RCC 7860 (cell line): ENCODE measurements at regions not wholly inside any gene's neighbourhood (a gene's known extent, or its start where the extent isn't known, plus 50 kb on each side); places are given as distances from the start of the nearest gene placed in this dataset.
A peak's percentile ranks its signal among the peaks of the same experiment; 100 is the strongest.
"Not testable (repeated sequence)": the region's sequence is repeated elsewhere in the genome, so short reads cannot be mapped to it uniquely, and the experiment has no call there.

Experiments used
- DNase-seq: peaks from one replicate; pipeline ENCODE4 v3.0.0-alpha.2; 2015; ENCODE audit warnings: low spot score
- FAIRE-seq: peaks from 2 replicates; lab custom pipeline; 2012; peaks lifted over from hg19 to GRCh38; lab: Jason Lieb, UNC

GRCh38 chr3:177449360-177450006, 252.2 kb upstream of the TBL1XR1 start:
- peak; percentile 92 for FAIRE-seq
- DNase-seq = peak; percentile 97

- FAIRE-seq (no peak), DNase-seq (no peak)
Observed at GRCh38 chr3:177451301-177451750, 254.0 kb upstream of the TBL1XR1 start.

GRCh38 chr3:177451864-177452830, 254.9 kb upstream of the TBL1XR1 start:
- peak; percentile 65 for FAIRE-seq
- DNase-seq = peak; percentile 86

- FAIRE-seq (no peak), DNase-seq (no peak)
Observed at GRCh38 chr3:177452831-177453450, 255.7 kb upstream of the TBL1XR1 start.

- FAIRE-seq = no peak
- no peak for DNase-seq
Observed at GRCh38 chr3:177453451-177453844, 256.2 kb upstream of the TBL1XR1 start.

GRCh38 chr3:177457204-177457603, 259.9 kb upstream of the TBL1XR1 start:
- not testable (repeated sequence) for FAIRE-seq, DNase-seq

GRCh38 chr3:177459401-177459800, 262.1 kb upstream of the TBL1XR1 start:
- DNase-seq = peak; percentile 65
- FAIRE-seq = no peak

- no peak for FAIRE-seq
- DNase-seq = no peak
Observed at GRCh38 chr3:177460047-177460446, 262.8 kb upstream of the TBL1XR1 start.

- FAIRE-seq = no peak
- no peak for DNase-seq
Observed at GRCh38 chr3:177461765-177462164, 264.5 kb upstream of the TBL1XR1 start.

GRCh38 chr3:177463341-177463740, 266.1 kb upstream of the TBL1XR1 start:
- not testable (repeated sequence) for FAIRE-seq, DNase-seq

- peak; percentile 66 for DNase-seq
- FAIRE-seq = no peak
Observed at GRCh38 chr3:177463863-177464262, 266.6 kb upstream of the TBL1XR1 start.

- FAIRE-seq (no peak), DNase-seq (no peak)
Observed at GRCh38 chr3:177464392-177465256, 267.3 kb upstream of the TBL1XR1 start.

GRCh38 chr3:177465257-177465642, 268.0 kb upstream of the TBL1XR1 start:
- no peak for DNase-seq

GRCh38 chr3:177466074-177466473, 268.8 kb upstream of the TBL1XR1 start:
- FAIRE-seq = no peak

More at GRCh38 chr3:177465257-177465642, 268.0 kb upstream of the TBL1XR1 start:
- no peak for FAIRE-seq

GRCh38 chr3:177466622-177467021, 269.3 kb upstream of the TBL1XR1 start:
- FAIRE-seq, DNase-seq: not testable (repeated sequence)

More at GRCh38 chr3:177466074-177466473, 268.8 kb upstream of the TBL1XR1 start:
- DNase-seq = no peak

- FAIRE-seq = no peak
- no peak for DNase-seq
Observed at GRCh38 chr3:177467247-177467985, 270.1 kb upstream of the TBL1XR1 start.

GRCh38 chr3:177468331-177468730, 271.0 kb upstream of the TBL1XR1 start:
- FAIRE-seq (peak; percentile 97), DNase-seq (peak; percentile 96)

- DNase-seq (peak; percentile 40), FAIRE-seq (no peak)
Observed at GRCh38 chr3:177468816-177469215, 271.5 kb upstream of the TBL1XR1 start.

- no peak for DNase-seq
- no peak for FAIRE-seq
Observed at GRCh38 chr3:177469216-177469615, 271.9 kb upstream of the TBL1XR1 start.
